ENCODE measurements at regions not wholly inside any gene's neighbourhood (a gene's known extent, or its start where the extent isn't known, plus 50 kb on each side); places are given as distances from the start of the nearest gene placed in this dataset.

- Histone ChIP-seq H3K27ac (no peak overlapping the region), H3K9me3 (peaks cover 0 to 3% of the 10 kb centered on the region in 2 donors), H3K27me3 (no peaks in the 10 kb centered on the region), H3K4me1 (no peaks in the 10 kb centered on the region), H3K4me3 (no peak overlapping the region), H3K36me3 (no peaks in the 10 kb centered on the region)
- TF ChIP-seq POLR2A (IDR thresholded peaks at IDR 0.05) (no peak), CTCF (IDR thresholded peaks at IDR 0.05) (no peak)
- intact Hi-C loops (cut with DNase I; ENCODE audit: low total_unique reads): no loop called here
- no peak for DNase-seq
Observed at GRCh38 chr5:71794061-71794695, 75.1 kb downstream of the CARTPT start.

GRCh38 chr5:71802673-71803072 lies 83.6 kb downstream of the CARTPT start:
- Histone ChIP-seq H3K9me3 (no peaks in the 10 kb centered on the region), H3K27me3 (no peaks in the 10 kb centered on the region), H3K36me3 (no peaks in the 10 kb centered on the region), H3K4me1 (no peaks in the 10 kb centered on the region), H3K4me3 (no peak overlapping the region), H3K27ac (no peak overlapping the region)
- DNase-seq: no peak
- intact Hi-C loops (cut with DNase I; ENCODE audit: low total_unique reads): no loop called here
- no peak for TF ChIP-seq POLR2A (IDR thresholded peaks at IDR 0.05)
- TF ChIP-seq CTCF (IDR thresholded peaks at IDR 0.05): no peak

- intact Hi-C loops (cut with DNase I; ENCODE audit: low total_unique reads): no loop called here
- H3K36me3 ChIP-seq: no peaks in the 10 kb centered on the region
- no peaks in the 10 kb centered on the region for H3K4me1 ChIP-seq
- TF ChIP-seq POLR2A (IDR thresholded peaks at IDR 0.05): no peak
- TF ChIP-seq CTCF (IDR thresholded peaks at IDR 0.05): no peak
- no peaks in the 10 kb centered on the region for H3K27me3 ChIP-seq
- H3K9me3 ChIP-seq: no peaks in the 10 kb centered on the region
- no peak for DNase-seq
- no peak overlapping the region for H3K4me3 ChIP-seq
- no peak overlapping the region for H3K27ac ChIP-seq
Observed at GRCh38 chr5:71806711-71807110, 87.6 kb downstream of the CARTPT start.

GRCh38 chr5:71807909-71808308 lies 88.8 kb downstream of the CARTPT start:
- no peak for DNase-seq
- no peaks in the 10 kb centered on the region for H3K9me3 ChIP-seq
- no peaks in the 10 kb centered on the region for H3K27me3 ChIP-seq
- no peak overlapping the region for H3K27ac ChIP-seq
- no peaks in the 10 kb centered on the region for H3K4me1 ChIP-seq
- H3K36me3 ChIP-seq: no peaks in the 10 kb centered on the region
- intact Hi-C loops (cut with DNase I; ENCODE audit: low total_unique reads): no loop called here
- H3K4me3 ChIP-seq: no peak overlapping the region
- TF ChIP-seq CTCF (IDR thresholded peaks at IDR 0.05) (no peak), POLR2A (IDR thresholded peaks at IDR 0.05) (no peak)

- Histone ChIP-seq H3K27me3 (no peaks in the 10 kb centered on the region), H3K36me3 (no peaks in the 10 kb centered on the region), H3K27ac (no peak overlapping the region), H3K4me3 (no peak overlapping the region), H3K4me1 (no peaks in the 10 kb centered on the region), H3K9me3 (no peaks in the 10 kb centered on the region)
- no peak for TF ChIP-seq CTCF (IDR thresholded peaks at IDR 0.05)
- TF ChIP-seq POLR2A (IDR thresholded peaks at IDR 0.05): no peak
- DNase-seq: no peak
- intact Hi-C loops (cut with DNase I; ENCODE audit: low total_unique reads): no loop called here
Observed at GRCh38 chr5:71809446-71809845, 90.4 kb downstream of the CARTPT start.
